GM12874 (cell line): ENCODE measurements at regions not wholly inside any gene's neighbourhood (a gene's known extent, or its start where the extent isn't known, plus 50 kb on each side); places are given as distances from the start of the nearest gene placed in this dataset.

ENCODE experiments used
- TF ChIP-seq, protein P1 (sequence below): IDR thresholded peaks from 2 replicates; pipeline ENCODE4 v1.5.1; 2011; ENCODE audit warnings: low read depth, mild to moderate bottlenecking, control low read depth, low read length, moderate library complexity; ENCODE audit not compliant: insufficient read depth

DNA sequence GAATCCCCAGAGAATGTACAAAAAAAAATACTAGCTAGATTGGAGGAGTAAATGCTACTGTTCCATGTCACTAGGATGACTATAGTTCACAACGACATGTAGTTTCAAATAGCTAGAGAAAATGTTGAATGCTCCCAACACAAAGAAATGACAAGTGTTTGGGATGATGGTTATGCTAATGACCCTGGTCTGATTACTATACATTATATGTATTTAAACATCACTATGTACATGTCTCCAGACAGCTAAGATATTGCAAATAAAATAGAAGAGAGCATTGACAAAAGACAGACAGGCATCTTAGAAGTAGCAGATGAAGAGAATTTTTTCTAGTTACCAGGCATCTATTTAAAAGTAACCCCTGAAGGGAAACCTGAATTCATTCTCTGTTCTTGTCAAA lies 281.6 kb upstream of the SLC16A7 start:
- TF ChIP-seq, protein P1, sequence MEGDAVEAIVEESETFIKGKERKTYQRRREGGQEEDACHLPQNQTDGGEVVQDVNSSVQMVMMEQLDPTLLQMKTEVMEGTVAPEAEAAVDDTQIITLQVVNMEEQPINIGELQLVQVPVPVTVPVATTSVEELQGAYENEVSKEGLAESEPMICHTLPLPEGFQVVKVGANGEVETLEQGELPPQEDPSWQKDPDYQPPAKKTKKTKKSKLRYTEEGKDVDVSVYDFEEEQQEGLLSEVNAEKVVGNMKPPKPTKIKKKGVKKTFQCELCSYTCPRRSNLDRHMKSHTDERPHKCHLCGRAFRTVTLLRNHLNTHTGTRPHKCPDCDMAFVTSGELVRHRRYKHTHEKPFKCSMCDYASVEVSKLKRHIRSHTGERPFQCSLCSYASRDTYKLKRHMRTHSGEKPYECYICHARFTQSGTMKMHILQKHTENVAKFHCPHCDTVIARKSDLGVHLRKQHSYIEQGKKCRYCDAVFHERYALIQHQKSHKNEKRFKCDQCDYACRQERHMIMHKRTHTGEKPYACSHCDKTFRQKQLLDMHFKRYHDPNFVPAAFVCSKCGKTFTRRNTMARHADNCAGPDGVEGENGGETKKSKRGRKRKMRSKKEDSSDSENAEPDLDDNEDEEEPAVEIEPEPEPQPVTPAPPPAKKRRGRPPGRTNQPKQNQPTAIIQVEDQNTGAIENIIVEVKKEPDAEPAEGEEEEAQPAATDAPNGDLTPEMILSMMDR, result no peak

DNA sequence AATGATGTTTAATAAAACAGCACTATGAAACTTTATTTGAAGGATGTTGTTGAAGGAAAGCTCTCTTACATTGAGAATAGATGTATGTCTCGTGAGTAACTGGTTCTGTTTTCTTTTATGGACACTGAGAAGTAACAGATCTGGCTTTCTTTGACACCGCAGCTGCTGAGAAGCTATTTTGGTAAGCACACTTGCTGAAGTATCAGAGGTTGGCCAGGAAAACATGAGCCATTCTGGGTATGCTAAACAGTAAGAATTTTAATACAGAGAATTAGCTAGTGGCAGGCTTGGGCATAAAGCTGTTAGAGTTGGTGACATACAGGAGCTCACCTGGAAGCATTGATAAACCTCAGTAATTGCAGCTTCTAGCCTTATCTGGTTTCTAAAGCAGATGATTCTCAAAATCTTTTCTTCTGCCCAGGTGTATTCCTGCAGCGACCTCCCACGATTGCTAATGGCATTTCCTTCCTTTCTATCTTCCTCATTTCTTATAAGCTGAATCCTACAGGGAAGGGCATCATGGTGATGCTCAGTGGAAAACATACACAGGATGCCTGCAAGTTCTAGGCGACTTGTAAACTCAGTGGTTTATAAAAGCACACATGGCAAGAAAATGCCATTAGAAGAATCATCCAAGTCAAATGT lies 291.6 kb upstream of the SLC16A7 start:
- TF ChIP-seq, protein P1, result no peak

DNA sequence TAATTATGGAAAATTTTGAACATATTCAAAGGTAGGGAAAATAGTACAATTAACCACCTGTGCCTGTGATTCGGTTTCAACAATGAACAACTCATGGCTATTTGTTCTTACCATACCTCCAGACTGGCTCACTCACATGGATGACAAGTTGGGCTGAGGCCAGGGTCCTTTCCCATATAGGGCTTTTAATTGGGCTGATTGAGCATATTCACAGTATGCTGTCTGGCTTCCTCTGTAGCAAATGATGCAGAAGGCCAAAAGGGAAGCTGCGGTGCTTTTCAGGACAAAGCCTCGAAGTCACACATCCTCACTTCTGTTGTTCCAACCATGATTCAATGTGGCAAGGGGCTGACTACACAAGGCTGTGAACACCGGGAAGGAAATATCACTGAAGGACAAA lies 297.5 kb upstream of the SLC16A7 start:
- TF ChIP-seq, protein P1, result no peak

DNA sequence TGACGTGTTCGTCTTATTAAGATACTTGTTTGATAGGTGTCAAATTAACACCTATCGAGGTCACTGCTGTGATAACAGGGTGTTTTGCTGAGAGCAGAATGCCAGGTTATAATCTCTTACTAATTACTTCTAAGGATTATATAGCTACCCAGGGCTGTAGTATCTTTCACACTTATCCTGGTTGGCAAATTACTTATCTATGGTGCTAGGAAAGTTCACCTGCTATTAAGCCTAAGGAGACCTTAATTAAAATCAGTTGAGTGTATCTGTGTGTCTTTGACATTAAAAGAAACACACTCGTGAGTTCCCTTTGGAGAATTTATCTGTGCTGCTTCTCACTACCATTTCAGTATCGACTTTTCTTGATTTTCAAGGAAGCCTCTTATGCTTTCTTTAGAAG lies 301.6 kb upstream of the SLC16A7 start:
- TF ChIP-seq, protein P1, result no peak

DNA sequence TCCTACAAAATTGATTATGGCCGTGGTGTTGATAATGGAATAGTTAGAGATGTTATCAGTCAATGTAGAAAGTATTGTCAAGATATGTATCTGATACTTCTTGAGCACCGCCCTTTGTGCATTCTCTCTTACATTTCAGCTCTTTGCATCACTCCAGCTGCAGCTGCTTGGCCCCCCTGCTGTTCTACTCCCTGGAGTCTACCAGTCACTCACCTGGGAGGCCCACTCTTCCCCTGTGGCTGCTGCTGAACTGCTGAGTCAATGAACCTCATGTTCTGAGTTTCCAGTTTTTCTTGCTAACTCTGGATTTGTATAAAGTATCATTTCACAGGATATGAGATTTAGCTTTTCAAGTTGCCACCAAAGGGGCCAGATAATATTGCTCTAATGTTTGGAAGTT lies 312.8 kb upstream of the SLC16A7 start:
- TF ChIP-seq, protein P1, result no peak

DNA sequence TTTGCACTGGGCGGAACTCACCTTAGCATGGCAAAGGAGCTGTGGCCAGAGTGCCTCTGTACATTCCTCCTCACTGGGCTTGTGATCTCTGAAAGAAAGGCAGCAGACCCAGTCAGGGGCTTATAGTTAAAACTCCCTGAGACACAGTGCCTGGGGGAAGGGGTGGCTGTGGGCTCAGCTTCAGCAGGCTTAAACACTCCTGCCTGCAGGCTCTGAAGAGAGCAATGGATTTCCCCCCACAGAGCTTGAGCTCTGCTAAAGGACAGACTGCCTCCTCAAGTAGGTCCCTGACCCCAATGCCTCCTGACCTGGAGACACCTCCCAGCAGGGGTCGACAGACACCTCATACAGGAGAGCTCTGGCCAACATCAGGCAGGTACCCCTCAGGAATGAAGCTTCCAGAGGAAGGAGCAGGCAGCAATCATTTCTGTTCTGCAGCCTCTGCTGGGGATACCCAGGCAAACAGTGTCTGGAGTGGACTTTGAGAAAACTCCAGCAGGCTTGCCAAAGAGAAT lies 327.5 kb upstream of the SLC16A7 start:
- TF ChIP-seq, protein P1, result no peak

DNA sequence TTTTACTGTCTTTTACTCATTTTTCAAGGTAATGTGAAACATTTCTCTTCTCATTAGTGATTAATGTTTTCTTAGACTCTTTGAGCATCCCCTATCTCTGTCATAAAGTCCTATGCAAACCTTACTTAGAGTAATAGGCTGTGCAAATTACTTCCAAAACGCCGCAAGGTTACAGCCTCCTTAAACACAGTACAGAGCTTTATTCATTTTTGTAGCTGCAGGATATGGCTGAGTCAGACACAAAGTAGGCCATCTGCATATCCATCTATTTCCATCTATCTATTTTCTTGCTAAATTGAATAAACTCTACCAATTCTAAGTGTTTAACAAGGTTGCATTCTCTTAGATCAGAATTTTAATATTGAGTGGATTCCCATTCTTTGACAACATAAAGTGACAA lies 335.6 kb upstream of the SLC16A7 start:
- TF ChIP-seq, protein P1, result no peak
